ENCODE measurements at regions not wholly inside any gene's neighbourhood (a gene's known extent, or its start where the extent isn't known, plus 50 kb on each side); places are given as distances from the start of the nearest gene placed in this dataset.
"Not testable (repeated sequence)": the region's sequence is repeated elsewhere in the genome, so short reads cannot be mapped to it uniquely, and the experiment has no call there.

DNA sequence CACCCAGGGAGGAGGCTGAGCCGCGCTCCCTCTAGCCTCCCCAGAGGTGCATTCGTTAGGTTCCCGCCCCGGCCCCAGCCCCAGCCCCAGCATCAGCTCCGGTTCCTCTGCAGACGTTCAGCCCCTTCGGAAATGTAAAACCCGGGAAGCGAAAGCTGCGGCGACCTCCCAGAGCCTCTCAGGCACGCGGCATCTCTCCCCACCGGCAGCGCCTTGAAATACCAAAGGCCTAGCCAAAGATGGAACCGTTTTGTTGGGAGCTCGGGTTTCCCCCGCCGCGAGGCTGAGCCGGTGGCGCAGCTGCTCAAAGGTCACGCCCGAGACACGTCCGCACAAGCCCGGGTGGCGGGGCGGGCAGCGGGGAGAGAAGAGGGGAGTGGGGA lies 77.8 kb upstream of the HES1 start:
- Histone ChIP-seq H3K4me3 (ENCODE audit: low read length in 2 of 2) (peak overlapping the region in 1 of 2 donors; percentile 52), H3K4me1 (ENCODE audit: control insufficient read depth in 2 of 2, insufficient read depth in 2 of 2, low read length in 2 of 2) (peaks cover 0 to 4% of the 10 kb centered on the region in 2 donors), H3K27me3 (ENCODE audit: control insufficient read depth in 2 of 2, insufficient read depth in 2 of 2, low read length in 2 of 2) (no peaks in the 10 kb centered on the region), H3K36me3 (ENCODE audit: control insufficient read depth in 2 of 2, insufficient read depth in 2 of 2, low read length in 2 of 2) (no peaks in the 10 kb centered on the region), H3K27ac (ENCODE audit: low read depth in 2 of 2, low read length in 2 of 2) (peak overlapping the region in 1 of 2 donors; percentile 9), H3K9ac (ENCODE audit: low read depth in 1 of 2, low read length in 2 of 2) (no peak overlapping the region), H3K9me3 (ENCODE audit: control insufficient read depth in 2 of 2, low read length in 2 of 2) (no peaks in the 10 kb centered on the region)

GRCh38 chr3:194058753-194059152 lies 77.2 kb upstream of the HES1 start:
- Histone ChIP-seq H3K4me3 (ENCODE audit: low read length in 2 of 2) (no peak overlapping the region), H3K27ac (ENCODE audit: low read depth in 2 of 2, low read length in 2 of 2) (no peak overlapping the region)

GRCh38 chr3:194061421-194062030 lies 74.4 kb upstream of the HES1 start:
- no peaks in the 10 kb centered on the region for H3K36me3 ChIP-seq (ENCODE audit: control insufficient read depth in 2 of 2, insufficient read depth in 2 of 2, low read length in 2 of 2)
- no peak overlapping the region for H3K27ac ChIP-seq (ENCODE audit: low read depth in 2 of 2, low read length in 2 of 2)
- peaks cover 0 to 4% of the 10 kb centered on the region in 2 donors for H3K4me1 ChIP-seq (ENCODE audit: control insufficient read depth in 2 of 2, insufficient read depth in 2 of 2, low read length in 2 of 2)
- H3K4me3 ChIP-seq (ENCODE audit: low read length in 2 of 2) = no peak overlapping the region
- H3K27me3 ChIP-seq (ENCODE audit: control insufficient read depth in 2 of 2, insufficient read depth in 2 of 2, low read length in 2 of 2) = no peaks in the 10 kb centered on the region
- H3K9me3 ChIP-seq (ENCODE audit: control insufficient read depth in 2 of 2, low read length in 2 of 2) = no peaks in the 10 kb centered on the region
- H3K9ac ChIP-seq (ENCODE audit: low read depth in 1 of 2, low read length in 2 of 2) = no peak overlapping the region

More at GRCh38 chr3:194058753-194059152, 77.2 kb upstream of the HES1 start:
- Histone ChIP-seq H3K27me3 (ENCODE audit: control insufficient read depth in 2 of 2, insufficient read depth in 2 of 2, low read length in 2 of 2) (no peaks in the 10 kb centered on the region), H3K4me1 (ENCODE audit: control insufficient read depth in 2 of 2, insufficient read depth in 2 of 2, low read length in 2 of 2) (peaks cover 0 to 4% of the 10 kb centered on the region in 2 donors), H3K9ac (ENCODE audit: low read depth in 1 of 2, low read length in 2 of 2) (peak overlapping the region in 1 of 2 donors; percentile 47), H3K9me3 (ENCODE audit: control insufficient read depth in 2 of 2, low read length in 2 of 2) (no peaks in the 10 kb centered on the region), H3K36me3 (ENCODE audit: control insufficient read depth in 2 of 2, insufficient read depth in 2 of 2, low read length in 2 of 2) (no peaks in the 10 kb centered on the region)

GRCh38 chr3:194062830-194063229 lies 73.1 kb upstream of the HES1 start:
- Histone ChIP-seq H3K4me3 (ENCODE audit: low read length in 2 of 2) (no peak overlapping the region), H3K27me3 (ENCODE audit: control insufficient read depth in 2 of 2, insufficient read depth in 2 of 2, low read length in 2 of 2) (no peaks in the 10 kb centered on the region), H3K36me3 (ENCODE audit: control insufficient read depth in 2 of 2, insufficient read depth in 2 of 2, low read length in 2 of 2) (no peaks in the 10 kb centered on the region), H3K9ac (ENCODE audit: low read depth in 1 of 2, low read length in 2 of 2) (no peak overlapping the region), H3K9me3 (ENCODE audit: control insufficient read depth in 2 of 2, low read length in 2 of 2) (no peaks in the 10 kb centered on the region), H3K27ac (ENCODE audit: low read depth in 2 of 2, low read length in 2 of 2) (no peak overlapping the region), H3K4me1 (ENCODE audit: control insufficient read depth in 2 of 2, insufficient read depth in 2 of 2, low read length in 2 of 2) (peaks cover 0 to 2% of the 10 kb centered on the region in 2 donors)

GRCh38 chr3:194064380-194065332 lies 71.3 kb upstream of the HES1 start:
- no peak overlapping the region for H3K27ac ChIP-seq (ENCODE audit: low read depth in 2 of 2, low read length in 2 of 2)
- no peak overlapping the region for H3K9ac ChIP-seq (ENCODE audit: low read depth in 1 of 2, low read length in 2 of 2)
- H3K4me3 ChIP-seq (ENCODE audit: low read length in 2 of 2) = no peak overlapping the region
- H3K4me1 ChIP-seq (ENCODE audit: control insufficient read depth in 2 of 2, insufficient read depth in 2 of 2, low read length in 2 of 2) = no peaks in the 10 kb centered on the region
- no peaks in the 10 kb centered on the region for H3K9me3 ChIP-seq (ENCODE audit: control insufficient read depth in 2 of 2, low read length in 2 of 2)
- H3K36me3 ChIP-seq (ENCODE audit: control insufficient read depth in 2 of 2, insufficient read depth in 2 of 2, low read length in 2 of 2) = no peaks in the 10 kb centered on the region
- no peaks in the 10 kb centered on the region for H3K27me3 ChIP-seq (ENCODE audit: control insufficient read depth in 2 of 2, insufficient read depth in 2 of 2, low read length in 2 of 2)

DNA sequence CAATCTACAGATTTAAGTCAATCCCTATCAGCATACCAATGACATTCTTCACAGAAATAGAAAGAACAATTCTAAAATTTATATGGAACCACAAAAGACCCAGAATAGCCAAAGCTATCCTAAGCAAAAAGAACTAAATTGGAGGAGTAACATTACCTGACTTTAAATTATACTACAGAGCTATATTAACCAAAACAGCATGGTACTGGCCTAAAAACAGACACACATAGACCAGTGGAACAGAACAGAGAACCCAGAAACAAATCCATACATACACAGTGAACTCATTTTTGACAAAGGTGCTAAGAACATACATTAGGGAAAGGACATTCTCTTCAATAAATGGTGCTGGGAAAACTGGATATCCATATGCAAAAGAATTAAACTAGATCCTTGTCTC lies 68.6 kb upstream of the HES1 start:
- not testable (repeated sequence) for H3K9me3 ChIP-seq (ENCODE audit: control insufficient read depth in 2 of 2, low read length in 2 of 2); H3K4me3 ChIP-seq (ENCODE audit: low read length in 2 of 2); H3K27me3 ChIP-seq (ENCODE audit: control insufficient read depth in 2 of 2, insufficient read depth in 2 of 2, low read length in 2 of 2); H3K27ac ChIP-seq (ENCODE audit: low read depth in 2 of 2, low read length in 2 of 2); H3K9ac ChIP-seq (ENCODE audit: low read depth in 1 of 2, low read length in 2 of 2); H3K36me3 ChIP-seq (ENCODE audit: control insufficient read depth in 2 of 2, insufficient read depth in 2 of 2, low read length in 2 of 2)
- peaks cover 14 to 18% of the 10 kb centered on the region in 2 donors for H3K4me1 ChIP-seq (ENCODE audit: control insufficient read depth in 2 of 2, insufficient read depth in 2 of 2, low read length in 2 of 2)

DNA sequence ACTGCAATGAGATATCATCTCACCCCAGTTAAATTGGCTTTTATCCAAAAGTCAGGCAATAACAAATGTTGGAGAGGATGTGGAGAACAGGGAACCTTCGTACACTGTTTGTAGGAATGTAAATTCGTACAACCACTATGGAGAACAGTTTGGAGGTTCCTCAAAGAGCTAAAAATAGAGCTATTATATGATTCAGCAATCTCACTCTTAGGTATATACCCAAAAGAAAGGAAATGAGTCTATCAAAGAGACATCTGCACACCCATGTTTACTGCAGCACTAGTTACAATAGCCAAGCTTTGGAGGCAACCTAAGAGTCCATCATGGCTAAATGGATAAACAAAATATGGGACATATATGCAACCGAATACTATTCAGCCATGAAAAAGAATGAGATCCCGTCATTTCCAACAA lies 68.0 kb upstream of the HES1 start:
- H3K27ac ChIP-seq (ENCODE audit: low read depth in 2 of 2, low read length in 2 of 2) = no peak overlapping the region
- H3K9me3 ChIP-seq (ENCODE audit: control insufficient read depth in 2 of 2, low read length in 2 of 2) = no peaks in the 10 kb centered on the region
- no peak overlapping the region for H3K9ac ChIP-seq (ENCODE audit: low read depth in 1 of 2, low read length in 2 of 2)
- no peaks in the 10 kb centered on the region for H3K36me3 ChIP-seq (ENCODE audit: control insufficient read depth in 2 of 2, insufficient read depth in 2 of 2, low read length in 2 of 2)
- no peaks in the 10 kb centered on the region for H3K27me3 ChIP-seq (ENCODE audit: control insufficient read depth in 2 of 2, insufficient read depth in 2 of 2, low read length in 2 of 2)
- H3K4me1 ChIP-seq (ENCODE audit: control insufficient read depth in 2 of 2, insufficient read depth in 2 of 2, low read length in 2 of 2) = peaks cover 18% of the 10 kb centered on the region in 2 donors
- no peak overlapping the region for H3K4me3 ChIP-seq (ENCODE audit: low read length in 2 of 2)

DNA sequence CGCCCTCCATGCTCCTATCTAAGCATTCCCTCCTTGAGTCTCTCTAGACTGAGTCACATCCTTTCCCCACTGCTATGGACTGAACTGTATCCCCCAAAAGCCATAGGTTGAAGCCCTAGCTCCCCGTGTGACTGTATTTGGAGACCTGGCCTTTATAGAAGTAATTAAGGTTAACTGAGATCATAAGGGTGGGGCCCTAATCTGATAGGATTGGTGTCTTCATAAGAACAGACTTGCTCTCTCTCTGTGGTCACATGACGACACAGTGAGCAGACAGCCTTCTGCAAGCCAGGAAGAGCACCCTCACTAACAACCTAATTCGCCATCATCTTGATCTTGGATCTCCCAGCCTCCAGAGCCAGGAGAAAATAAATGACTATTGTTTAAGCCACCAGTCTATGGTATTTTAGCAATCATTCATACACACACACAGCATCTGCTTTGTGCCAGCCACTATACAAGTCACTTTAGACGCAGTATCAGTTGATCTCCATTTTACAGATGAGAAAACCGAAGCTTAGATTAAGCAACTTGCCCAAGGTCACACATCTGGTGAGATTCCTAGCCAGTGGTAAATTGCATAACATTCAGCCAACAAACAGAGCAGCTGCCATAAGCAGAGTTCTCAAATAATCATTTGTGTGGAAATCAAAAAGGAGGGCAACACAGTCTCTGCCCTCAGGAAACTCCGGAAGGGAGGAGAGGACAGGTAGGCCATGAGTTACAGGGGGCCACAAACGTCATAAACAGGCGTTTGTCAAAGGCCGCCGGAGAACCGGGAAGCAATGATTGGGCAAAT lies 66.3 kb upstream of the HES1 start:
- no peaks in the 10 kb centered on the region for H3K27me3 ChIP-seq (ENCODE audit: control insufficient read depth in 2 of 2, insufficient read depth in 2 of 2, low read length in 2 of 2)
- peaks cover 18% of the 10 kb centered on the region in 2 donors for H3K4me1 ChIP-seq (ENCODE audit: control insufficient read depth in 2 of 2, insufficient read depth in 2 of 2, low read length in 2 of 2)
- H3K36me3 ChIP-seq (ENCODE audit: control insufficient read depth in 2 of 2, insufficient read depth in 2 of 2, low read length in 2 of 2) = no peaks in the 10 kb centered on the region
- no peaks in the 10 kb centered on the region for H3K9me3 ChIP-seq (ENCODE audit: control insufficient read depth in 2 of 2, low read length in 2 of 2)
- H3K9ac ChIP-seq (ENCODE audit: low read depth in 1 of 2, low read length in 2 of 2) = no peak overlapping the region
- no peak overlapping the region for H3K4me3 ChIP-seq (ENCODE audit: low read length in 2 of 2)
- no peak overlapping the region for H3K27ac ChIP-seq (ENCODE audit: low read depth in 2 of 2, low read length in 2 of 2)

- Histone ChIP-seq H3K27ac (ENCODE audit: low read depth in 2 of 2, low read length in 2 of 2) (peak overlapping the region; percentile 65 to 71), H3K4me3 (ENCODE audit: low read length in 2 of 2) (peak overlapping the region; percentile 50 to 67), H3K9ac (ENCODE audit: low read depth in 1 of 2, low read length in 2 of 2) (peak overlapping the region; percentile 63 to 69), H3K27me3 (ENCODE audit: control insufficient read depth in 2 of 2, insufficient read depth in 2 of 2, low read length in 2 of 2) (no peaks in the 10 kb centered on the region), H3K36me3 (ENCODE audit: control insufficient read depth in 2 of 2, insufficient read depth in 2 of 2, low read length in 2 of 2) (no peaks in the 10 kb centered on the region), H3K4me1 (ENCODE audit: control insufficient read depth in 2 of 2, insufficient read depth in 2 of 2, low read length in 2 of 2) (peaks cover 18% of the 10 kb centered on the region in 2 donors), H3K9me3 (ENCODE audit: control insufficient read depth in 2 of 2, low read length in 2 of 2) (no peaks in the 10 kb centered on the region)
Measured at GRCh38 chr3:194070220-194070633, 65.7 kb upstream of the HES1 start.

Measured in mucosa of rectum (tissue), 2 donors.